HG03196 (cell line): ENCODE measurements at regions not wholly inside any gene's neighbourhood (a gene's known extent, or its start where the extent isn't known, plus 50 kb on each side); places are given as distances from the start of the nearest gene placed in this dataset.

Source experiments
- ATAC-seq: cut with Tn5 transposase; IDR thresholded peaks from one replicate; pipeline ENCODE4 v1.9.1; 2021; ENCODE audit not compliant: unreplicated experiment

GRCh38 chr4:83172371-83172770 is 57.8 kb upstream of the PLAC8 start:
- ATAC-seq, result no peak

GRCh38 chr4:83171436-83172039 is 57.0 kb upstream of the PLAC8 start:
- no peak for ATAC-seq

- ATAC-seq, result no peak
Measured at GRCh38 chr4:83170952-83171399, 56.4 kb upstream of the PLAC8 start.
